T-helper 2 cell (primary cell): ENCODE measurements at regions not wholly inside any gene's neighbourhood (a gene's known extent, or its start where the extent isn't known, plus 50 kb on each side); places are given as distances from the start of the nearest gene placed in this dataset.
"Not testable (repeated sequence)": the region's sequence is repeated elsewhere in the genome, so short reads cannot be mapped to it uniquely, and the experiment has no call there.

Experiments used
- DNase-seq, 5 experiments: peaks; one replicate each; pipeline versions ENCODE4 v3.0.0 to v3.0.0-alpha.2; 2012 to 2022

DNA sequence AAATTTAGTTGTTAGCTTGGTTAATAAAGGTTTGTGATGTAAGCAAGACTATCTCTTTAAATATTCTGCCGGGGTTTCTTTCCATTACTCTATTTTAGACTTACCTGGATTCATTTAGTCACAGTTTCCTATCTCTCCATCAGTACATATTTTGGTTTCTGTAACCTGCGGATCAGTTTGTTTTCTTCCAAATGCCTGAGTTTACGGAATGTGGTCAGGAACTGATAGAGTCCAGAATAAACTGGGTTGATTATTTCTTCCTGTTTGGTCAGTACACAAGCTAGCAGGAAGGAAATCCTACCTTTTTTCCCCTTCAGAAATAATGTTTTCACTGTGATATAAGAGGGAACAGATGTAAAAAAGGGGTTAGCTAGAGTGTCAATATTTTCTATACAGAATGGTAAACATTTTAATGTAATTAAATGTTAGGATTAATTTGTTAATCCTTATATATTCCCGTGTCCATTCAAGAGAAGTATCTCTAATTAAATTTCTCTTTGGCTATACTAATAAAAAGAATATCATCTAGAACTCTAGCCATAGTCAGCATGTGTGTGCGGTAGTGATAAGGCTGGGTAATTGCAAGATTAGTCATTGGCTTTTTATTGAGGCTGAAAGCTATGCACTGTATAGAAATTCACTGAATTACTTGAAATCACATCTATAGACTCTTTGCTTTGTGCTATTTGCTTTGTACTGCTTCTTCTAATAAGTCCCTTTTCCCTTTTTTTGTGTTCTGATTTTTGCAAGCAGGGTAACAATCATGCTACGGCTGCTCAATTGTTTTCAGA, 144.7 kb upstream of the ADGRL4 start:
- DNase-seq, result no peak

DNA sequence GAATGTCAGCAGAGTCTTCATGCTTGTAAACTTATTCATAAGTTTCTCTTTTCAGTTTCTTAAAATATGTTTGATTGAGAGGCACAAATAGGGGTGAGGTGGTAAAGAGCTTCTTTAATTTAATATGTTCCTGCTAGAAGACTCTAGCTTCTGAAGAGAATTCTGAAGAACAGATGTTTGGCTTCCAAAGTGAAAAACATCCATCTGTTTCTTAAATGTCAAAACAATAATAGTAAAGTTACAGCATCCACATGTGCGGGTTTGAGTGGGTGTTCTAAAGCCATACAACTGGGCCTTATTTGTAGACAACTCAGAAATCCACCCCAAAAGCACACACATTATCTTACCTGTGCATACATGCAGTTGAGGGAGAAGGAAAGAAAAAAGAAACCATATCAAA, 144.0 kb upstream of the ADGRL4 start:
- no peak for DNase-seq

GRCh38 chr1:79138227-79138626, 131.7 kb upstream of the ADGRL4 start:
- DNase-seq, result not testable (repeated sequence)

DNA sequence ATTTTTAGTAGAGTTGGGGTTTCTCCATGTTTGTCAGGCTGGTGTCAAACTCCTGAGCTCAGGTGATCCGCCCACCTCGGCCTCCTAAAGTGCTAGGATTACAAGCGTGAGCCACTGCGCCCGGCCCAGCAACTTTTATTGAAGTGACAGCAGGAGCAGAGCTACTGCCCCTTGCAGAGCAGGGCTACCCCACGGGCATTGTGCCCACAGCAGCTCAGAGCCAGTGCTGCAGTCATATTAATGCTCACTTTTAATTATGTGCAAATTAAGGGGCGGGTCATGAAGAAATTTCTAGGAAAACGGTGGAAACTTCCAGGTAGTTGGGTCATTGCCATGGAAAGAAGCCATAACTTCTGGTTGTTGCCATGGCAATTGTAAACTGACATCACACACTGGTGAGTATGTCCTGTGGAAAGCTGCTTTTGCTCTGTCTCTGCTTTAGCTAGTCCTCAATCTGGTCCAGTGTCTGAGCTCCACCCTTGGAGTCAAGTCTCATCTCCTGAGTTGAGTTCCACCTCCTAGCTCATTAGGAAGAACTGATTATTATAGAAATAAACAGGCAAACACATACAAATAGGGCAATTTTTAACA, 127.3 kb upstream of the ADGRL4 start:
- DNase-seq, result no peak

GRCh38 chr1:79131626-79132025, 125.1 kb upstream of the ADGRL4 start:
- DNase-seq, result no peak

DNA sequence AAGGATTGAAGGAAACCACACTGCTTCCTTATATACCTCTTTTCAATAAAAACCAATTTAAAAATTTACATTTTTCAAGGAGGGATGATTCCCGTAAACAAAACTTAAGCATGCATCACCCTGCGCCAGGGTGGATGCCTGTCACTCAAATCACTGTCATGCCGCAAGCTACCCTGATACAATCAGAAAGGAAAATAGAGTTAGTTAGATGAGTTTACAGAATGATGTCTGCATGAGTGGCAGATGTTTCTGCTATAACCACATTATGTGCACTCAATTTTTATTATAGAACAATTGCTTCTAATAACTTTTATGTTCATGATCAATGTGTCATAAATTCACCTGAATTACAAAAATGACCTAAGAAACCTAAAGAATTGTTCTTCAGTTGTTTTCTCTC, 123.4 kb upstream of the ADGRL4 start:
- DNase-seq, result no peak

DNA sequence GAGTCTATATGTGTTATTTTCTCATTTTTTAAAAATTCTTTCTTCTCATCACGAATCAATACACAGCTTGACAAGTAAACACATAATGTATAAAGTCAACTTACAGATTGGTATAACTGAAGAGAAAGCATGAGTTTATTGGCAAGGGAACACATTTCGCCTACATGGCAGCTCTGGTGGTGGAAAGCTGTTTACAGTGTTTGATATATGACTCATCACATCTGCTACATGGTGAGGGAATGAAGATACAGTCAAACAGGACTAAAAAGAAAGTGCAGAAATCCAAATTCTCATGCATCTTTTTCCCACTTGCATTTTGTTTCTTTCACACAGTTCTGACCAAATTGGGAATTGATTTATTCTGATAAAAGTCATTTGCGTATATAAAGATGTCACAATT, 122.2 kb upstream of the ADGRL4 start:
- no peak for DNase-seq

DNA sequence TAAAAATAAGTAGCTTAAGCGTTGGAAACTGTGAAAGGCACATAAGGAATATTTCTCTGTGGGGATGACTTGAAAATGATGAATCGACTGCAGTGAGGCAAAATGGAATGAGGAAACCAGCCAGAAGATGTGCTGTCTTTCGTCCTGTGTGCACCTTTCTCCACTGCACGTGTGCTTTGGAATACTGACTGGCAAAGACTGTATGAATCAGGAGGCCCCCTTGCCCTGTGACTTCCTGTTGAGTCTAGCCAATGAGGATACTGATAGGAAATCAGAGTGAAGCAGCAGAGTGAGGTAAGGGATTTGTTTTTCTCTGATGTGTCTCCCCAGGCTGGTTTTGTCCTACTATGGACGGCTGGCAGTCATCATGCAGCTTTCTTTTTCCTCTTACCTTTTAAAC, 118.2 kb upstream of the ADGRL4 start:
- no peak for DNase-seq

DNA sequence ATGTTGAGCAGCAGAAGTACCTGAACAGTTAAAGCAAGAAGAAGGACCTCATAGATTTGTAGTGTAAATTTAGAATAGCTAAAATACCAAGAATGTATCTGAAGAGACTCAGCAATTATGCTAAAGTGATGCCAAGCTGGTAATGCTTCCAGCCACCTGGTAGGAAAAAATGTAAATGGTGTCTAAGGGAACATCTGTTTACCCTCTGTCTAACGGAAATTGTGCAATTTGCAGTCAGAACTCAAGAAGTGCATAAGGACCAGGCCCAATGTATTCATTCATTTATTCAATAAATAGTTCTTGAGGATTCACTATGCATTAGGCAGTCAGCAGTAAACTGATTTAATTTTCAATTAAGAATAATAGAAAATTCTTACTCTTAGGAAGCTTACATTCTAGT, 116.0 kb upstream of the ADGRL4 start:
- no peak for DNase-seq

DNA sequence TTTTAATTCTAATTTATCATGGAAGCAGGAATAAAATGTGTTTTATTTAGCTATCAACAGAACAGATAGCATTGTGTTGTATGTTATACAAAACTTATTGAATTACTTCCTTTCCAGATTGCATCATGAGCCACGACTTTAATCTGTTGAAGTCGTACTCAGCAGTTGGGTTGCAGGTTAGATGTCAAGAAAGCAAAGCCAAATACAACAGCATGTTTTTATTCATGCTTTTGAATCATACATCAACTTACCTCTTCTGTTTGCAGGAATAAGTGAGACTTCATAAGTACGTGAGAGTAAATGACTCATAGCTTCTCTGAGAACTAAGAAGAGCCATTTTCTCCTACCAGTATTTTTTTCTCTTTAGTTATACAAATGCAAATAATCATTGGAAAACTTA, 110.8 kb upstream of the ADGRL4 start:
- DNase-seq, result no peak

- DNase-seq, result no peak
Measured at GRCh38 chr1:79113836-79114235, 107.3 kb upstream of the ADGRL4 start.

- DNase-seq, result no peak
Measured at GRCh38 chr1:79110749-79111148, 104.2 kb upstream of the ADGRL4 start.

DNA sequence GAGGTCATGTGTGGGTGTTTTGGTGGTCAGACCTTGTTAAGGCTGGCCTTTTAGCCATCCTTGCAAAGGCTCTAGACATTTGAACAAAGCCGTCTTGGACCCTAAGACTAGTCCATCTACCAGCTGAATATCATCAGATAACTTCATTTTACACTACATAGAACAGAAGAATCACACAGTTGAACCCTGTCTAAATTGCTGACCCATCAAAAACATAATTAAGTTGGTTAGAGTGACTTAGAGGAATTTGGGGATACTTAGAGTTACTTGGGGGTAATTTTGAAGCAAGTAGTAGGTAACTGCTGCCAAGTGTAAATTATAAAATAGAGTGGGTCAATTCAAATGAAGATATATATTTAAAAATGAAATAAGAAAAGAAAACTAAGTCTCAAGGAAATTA, 102.9 kb upstream of the ADGRL4 start:
- DNase-seq, result no peak

- no peak for DNase-seq
Measured at GRCh38 chr1:79105500-79105899, 99.0 kb upstream of the ADGRL4 start.

DNA sequence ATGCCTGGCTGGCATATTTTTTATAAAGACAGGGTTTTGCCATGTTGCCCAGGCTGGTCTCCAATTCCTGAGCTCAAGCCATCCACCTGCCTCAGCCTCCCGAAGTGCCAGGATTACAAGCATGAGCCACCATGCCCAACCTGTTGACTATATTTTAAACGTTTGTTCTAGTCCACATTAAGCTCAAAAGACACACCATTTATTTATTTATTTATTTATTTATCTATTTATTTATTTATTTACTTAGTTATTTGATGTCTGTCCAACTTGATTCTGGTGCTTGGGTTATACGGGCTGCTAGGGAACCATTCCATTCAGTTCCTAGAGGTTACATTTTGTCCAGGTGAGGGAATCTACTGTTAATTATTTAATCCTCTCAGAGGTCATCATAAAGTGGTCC, 98.1 kb upstream of the ADGRL4 start:
- DNase-seq, result no peak

DNA sequence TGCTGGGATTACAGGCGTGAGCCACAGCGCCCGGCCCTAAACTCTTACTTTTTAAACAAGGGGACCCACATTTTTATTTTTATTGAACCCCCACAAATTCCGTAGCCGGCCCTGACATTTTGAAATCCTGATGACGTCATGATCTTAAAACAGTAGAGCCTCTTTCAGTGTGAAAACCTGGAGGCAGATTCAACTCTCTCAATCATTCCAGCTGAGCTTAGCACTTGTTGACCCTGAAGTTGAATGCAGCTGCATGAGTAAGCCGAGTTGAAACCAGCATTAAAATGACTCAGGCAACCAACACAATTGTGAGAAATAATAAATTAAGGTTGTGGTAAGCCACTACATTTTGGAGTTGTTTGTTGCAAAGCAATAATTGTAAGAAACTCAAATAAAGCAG, 93.9 kb upstream of the ADGRL4 start:
- no peak for DNase-seq

GRCh38 chr1:79090985-79091384, 84.5 kb upstream of the ADGRL4 start:
- DNase-seq, result no peak

DNA sequence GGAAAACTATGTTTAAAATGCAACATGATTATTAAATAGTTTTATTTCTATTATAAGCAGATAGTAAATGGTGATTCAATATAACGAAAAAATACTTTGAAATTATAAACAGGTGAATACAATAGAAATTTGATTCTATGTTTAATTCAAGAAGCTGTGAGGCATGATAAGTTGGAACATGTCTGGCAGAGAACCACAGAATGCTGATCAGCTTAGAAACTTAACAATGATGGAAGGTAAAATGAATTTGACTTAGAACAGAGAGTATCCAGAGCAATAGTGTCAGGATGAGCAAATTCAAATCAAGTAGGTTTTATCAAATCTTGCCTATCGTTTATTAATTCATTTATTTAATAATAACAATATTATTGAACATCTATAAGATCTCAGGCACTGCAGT, 83.4 kb upstream of the ADGRL4 start:
- no peak for DNase-seq

DNA sequence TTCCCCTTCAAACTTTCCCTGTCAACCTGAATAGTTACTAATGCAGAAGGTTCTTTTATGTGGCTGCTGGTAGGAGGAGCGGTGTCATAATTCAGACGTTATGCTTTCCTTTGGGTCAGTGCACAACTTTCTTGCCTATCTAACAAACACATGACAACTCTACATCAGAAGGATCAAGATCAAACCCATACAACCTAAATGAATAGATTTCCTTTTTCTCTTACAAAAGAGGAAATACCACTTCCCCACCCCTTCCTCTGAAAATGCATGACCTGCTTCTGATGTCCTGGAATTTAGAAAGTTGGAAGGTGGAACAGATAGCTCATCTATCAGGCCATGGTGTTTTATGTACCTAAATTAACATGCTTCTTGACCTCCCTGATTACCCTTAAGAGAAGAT, 75.7 kb upstream of the ADGRL4 start:
- no peak for DNase-seq

DNA sequence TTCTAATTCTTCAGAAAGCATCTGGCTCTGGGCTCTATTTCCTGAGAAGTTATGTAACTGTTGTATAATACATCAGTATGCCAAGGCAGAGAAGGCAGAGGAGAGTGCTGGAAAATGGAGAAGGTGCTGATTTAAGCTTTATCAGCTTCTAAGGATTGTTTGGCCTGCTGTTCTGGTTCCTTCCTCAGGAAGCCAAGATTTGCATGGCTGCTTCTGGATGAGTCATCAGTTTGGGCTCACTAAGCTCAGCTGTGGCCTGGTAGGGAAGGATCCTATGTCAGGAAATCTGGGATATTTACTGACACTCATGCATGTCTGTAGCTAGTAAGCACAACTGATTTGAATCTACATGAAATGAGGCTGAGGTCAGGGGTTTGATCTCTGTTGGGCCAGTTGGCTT, 73.2 kb upstream of the ADGRL4 start:
- no peak for DNase-seq

DNA sequence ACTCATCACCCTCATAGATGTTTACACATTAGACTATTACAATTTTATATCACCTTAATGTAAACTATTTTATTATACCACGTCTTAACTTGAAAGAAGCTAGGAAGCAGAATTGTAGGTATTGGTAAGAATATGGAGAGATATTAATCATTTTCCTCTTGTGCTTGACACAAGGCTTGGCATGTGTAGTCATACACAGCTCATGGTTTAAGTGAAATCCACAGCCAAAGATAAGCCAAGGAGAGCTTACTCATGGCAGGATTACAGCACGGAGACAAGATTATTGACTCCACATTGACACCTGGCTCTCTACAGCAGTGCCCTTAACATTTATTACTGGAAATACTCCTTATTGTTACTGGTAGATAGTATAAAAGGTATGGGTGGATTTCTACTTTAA, 68.4 kb upstream of the ADGRL4 start:
- DNase-seq, result no peak

DNA sequence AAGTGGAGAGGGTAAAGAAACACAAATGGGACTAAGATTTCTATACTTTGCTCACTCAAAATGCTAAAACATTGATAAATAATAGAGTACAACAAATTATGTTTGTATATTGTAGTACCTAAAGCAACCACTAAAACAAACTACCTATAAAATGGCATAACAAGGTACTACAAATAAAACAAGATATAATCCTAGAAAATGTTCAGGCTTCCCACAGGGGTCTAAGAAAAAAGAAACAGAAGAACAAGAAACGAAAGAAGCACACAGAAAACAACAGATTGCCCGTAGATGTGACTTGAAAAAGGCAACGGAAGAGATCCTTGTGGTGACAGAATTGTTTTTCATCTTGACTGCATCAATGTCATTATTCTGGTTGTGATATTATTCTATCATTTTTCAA, 63.3 kb upstream of the ADGRL4 start:
- DNase-seq, result no peak

GRCh38 chr1:79059341-79059740, 52.8 kb upstream of the ADGRL4 start:
- no peak for DNase-seq
